Stimulated activated CD8-positive, alpha-beta memory T cell treated with anti-CD3 and anti-CD28 coated beads, Interleukin-4, amount 100 ng/mL, for 48 hours (primary cell): ENCODE measurements at regions not wholly inside any gene's neighbourhood (a gene's known extent, or its start where the extent isn't known, plus 50 kb on each side); places are given as distances from the start of the nearest gene placed in this dataset.

Experiments
- DNase-seq: peaks from one replicate; pipeline ENCODE4 v3.0.0-alpha.2; 2020

- no peak for DNase-seq
These were observed 190.6 kb downstream of the NSG2 start for GRCh38 chr5:174236070-174236469.

GRCh38 chr5:174239718-174240117 lies 194.2 kb downstream of the NSG2 start:
- no peak for DNase-seq

DNA sequence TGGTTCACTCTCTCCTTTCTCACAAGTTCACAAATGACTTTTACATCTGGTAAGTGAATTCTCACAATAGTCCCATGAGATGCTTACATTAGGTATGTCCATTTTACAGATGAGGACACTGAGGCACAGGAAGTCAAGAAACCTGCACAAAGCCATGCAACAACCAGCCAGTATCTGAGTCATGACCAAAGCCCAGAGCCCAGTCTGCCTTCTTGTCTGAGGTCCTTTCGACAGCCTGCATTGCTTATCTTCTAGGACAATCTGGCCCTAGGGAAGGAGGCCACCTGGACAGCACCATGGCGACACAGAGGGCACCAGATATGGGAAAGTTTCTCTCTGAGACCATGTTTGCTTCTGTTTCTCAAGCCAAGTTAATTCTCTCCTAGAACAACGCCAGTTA lies 197.1 kb downstream of the NSG2 start:
- DNase-seq, result no peak

GRCh38 chr5:174243904-174244303 lies 198.4 kb downstream of the NSG2 start:
- DNase-seq, result no peak

GRCh38 chr5:174245516-174246075 lies 200.1 kb downstream of the NSG2 start:
- no peak for DNase-seq

GRCh38 chr5:174246743-174247142 lies 201.2 kb downstream of the NSG2 start:
- no peak for DNase-seq

GRCh38 chr5:174247301-174247700 lies 201.8 kb downstream of the NSG2 start:
- DNase-seq, result no peak

DNA sequence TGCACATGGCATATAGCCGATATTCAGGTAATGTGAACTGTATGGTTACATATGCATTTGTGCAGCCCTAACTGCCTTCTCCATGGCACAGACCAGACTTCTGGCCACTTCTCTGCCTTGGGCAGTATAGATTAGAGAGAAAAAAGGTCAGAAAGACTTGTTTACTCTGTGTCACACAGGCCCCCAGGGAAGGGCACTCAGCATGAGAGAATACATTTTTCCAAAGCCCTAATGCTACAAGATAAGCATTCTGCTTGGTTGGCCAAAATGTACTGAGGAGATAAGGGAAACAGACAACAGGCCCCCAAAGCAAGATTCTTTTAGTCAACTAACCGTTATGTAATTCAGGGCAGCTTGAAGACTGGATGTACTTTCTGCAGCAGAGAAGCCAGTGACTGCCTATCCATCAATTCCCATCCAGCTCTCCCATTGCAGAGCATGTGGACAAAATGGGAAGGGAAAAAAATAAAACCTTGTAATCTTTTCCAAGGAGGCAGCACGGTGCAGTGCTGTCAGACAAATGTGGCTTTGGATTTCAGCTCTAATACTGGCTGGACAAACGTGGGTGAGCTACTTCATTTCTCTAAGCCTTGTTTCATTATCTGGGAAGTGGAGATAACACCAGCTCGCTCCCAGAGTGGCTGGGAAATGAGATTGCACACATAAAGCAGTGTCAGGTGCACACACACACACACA lies 205.9 kb downstream of the NSG2 start:
- DNase-seq, result no peak

- DNase-seq, result no peak
These were observed 206.6 kb downstream of the NSG2 start for GRCh38 chr5:174252121-174252520.

DNA sequence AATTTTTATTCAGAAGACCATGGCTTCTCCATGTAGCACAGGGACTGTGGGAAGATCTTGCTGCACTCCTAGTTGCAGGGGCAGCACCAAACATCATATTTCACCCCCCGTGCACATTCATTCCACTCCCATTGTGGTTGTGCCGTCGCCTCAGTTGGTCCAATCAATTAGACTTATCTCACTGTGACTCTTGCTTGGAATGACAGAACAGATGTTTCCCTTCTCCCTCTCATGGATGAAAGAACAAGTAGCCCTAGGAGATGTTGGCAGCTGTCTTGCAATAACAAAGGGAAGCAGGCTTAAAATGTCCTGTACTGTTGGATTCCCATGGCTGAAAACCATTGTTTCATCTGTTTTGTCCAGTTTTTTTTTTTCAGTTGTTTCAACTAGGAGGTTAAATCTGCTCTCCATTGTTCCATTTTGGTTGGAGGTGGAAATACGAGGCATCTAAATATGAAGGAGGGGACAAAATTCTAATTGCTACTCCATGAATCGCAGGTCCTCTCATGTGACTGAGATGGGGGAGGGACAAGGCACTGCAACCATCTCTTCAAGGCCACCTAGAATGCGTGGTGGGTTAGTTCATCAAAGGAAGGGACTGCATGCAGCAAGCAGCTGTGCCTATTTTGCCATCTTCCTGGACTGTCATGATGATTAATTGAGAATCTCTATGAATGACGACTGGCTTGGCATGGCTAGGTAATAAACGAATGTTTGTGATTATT lies 214.4 kb downstream of the NSG2 start:
- no peak for DNase-seq

DNA sequence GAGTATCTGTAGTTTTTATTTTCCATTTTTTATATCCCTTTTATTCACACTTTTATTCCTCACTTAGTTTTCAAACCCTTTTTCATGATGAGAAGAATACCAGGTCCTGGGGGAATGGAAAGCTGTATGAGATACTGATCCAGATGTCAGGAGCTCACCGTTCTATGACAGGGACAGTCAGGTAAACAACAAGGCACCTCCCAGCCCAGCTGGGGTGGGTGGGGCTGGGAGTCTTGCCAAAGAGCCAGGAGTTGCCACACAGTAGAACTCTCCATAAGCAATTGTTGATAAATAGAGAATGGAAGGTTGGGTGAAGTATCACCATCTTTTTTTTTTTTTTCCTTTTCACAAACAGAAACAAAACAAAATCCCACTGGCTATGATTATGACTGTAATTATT lies 225.8 kb downstream of the NSG2 start:
- no peak for DNase-seq

DNA sequence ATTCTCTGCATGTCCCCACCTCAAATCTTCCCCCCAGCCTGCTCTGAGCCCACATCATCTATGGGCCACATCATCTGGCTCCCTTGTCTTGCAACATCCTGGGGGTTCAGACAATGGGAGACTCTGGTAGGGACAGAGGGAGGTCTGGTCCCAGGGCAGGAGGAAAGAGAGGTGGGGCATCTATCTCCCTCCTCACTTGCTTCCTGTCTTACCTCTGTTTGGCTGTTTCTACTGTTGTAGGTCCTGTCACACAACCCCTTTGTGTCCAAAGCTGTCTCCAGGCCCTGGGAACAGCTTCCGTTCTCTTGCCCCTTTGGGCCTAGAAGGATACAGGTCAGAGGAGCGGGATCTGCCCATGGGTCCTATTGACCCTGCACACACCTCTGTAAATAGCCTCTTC lies 227.2 kb downstream of the NSG2 start:
- DNase-seq, result no peak

GRCh38 chr5:174273325-174273724 lies 227.8 kb downstream of the NSG2 start:
- DNase-seq, result no peak

DNA sequence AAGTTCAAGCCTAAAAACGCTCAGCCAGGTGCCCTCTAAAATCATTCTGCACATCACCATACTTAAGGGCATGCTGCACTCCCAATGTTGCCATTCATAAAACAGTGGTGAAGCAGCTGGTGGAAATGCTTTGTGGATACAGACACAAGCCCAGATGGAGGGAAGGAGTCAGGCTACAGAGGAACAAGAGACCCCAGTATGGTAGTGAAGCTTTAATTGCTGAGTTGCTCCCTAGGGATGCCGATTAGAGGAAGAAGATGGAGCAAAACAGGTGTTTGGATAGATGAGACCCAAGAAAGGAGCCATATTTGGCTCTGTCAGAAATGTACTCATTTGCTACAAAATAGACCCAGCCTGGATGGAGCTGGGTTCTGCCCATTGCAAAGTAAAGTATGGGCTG lies 230.5 kb downstream of the NSG2 start:
- no peak for DNase-seq

GRCh38 chr5:174281089-174281760 lies 235.7 kb downstream of the NSG2 start:
- no peak for DNase-seq

DNA sequence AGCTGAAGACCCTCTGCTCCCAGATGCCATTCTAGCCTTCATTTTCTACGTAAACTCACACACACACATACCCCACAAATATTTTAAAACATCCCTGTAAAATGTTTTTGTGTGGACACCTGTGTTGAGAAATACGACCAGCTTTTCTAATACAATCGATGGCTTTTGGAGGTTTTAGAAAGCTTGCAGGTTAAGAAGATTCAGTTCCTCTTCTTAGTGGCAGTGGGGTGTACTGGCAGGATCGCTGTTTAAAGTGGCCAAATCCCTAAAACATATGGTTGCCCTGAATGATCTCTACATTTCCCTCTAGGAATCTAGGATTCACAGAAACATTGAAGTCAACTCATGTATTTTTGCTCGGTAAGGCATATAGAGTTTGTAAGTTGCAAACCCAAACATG lies 236.3 kb downstream of the NSG2 start:
- DNase-seq, result no peak

- no peak for DNase-seq
These were observed 236.9 kb downstream of the NSG2 start for GRCh38 chr5:174282391-174282790.

GRCh38 chr5:174283211-174284005 lies 237.9 kb downstream of the NSG2 start:
- DNase-seq, result no peak

DNA sequence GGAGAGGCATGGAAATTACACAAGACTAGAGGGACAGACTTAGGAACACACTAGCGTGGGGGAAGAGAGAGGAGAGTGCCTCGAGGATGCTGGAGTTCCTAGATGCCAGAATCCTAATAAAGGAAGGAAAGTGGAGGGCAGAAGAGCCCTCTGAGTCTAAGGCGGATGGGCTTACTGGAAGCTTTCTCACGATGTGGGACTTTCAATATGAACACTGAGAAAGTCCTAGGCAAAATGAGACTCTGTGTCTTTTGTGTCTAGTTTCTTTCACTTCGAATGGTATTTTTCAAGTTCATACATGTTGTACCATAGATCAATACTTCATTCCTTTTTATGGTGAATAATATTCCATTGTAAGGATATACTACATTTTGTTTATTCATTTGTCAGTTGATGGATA lies 239.4 kb downstream of the NSG2 start:
- no peak for DNase-seq

- no peak for DNase-seq
These were observed 242.3 kb downstream of the NSG2 start for GRCh38 chr5:174287761-174288160.

GRCh38 chr5:174288439-174288838 lies 242.9 kb downstream of the NSG2 start:
- DNase-seq, result no peak

DNA sequence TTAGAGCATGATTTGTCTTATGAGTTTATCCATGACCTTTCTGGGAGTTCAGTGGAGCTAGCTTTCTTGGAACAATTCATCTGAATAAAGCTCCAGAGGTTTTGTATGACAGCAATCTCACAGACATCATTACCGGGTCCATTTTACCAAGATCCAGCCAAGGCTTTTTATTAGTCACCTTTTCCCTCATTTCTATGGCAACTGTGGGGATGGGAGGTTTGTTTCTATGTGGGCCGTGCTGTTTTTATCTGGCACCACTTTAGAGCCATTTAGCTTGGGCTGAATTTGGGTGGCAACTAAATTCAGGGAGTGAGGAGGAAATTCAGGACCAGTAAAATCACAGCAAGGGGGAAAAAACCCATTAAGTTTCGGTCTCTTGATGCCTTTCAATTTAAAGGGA lies 245.7 kb downstream of the NSG2 start:
- DNase-seq, result no peak

- no peak for DNase-seq
These were observed 246.8 kb downstream of the NSG2 start for GRCh38 chr5:174292348-174292747.
